HG02852 (cell line): ENCODE measurements at regions not wholly inside any gene's neighbourhood (a gene's known extent, or its start where the extent isn't known, plus 50 kb on each side); places are given as distances from the start of the nearest gene placed in this dataset.

Source experiments
- ATAC-seq: cut with Tn5 transposase; IDR thresholded peaks from one replicate; pipeline ENCODE4 v1.9.1; 2021; ENCODE audit warnings: mild to moderate bottlenecking, moderate library complexity; ENCODE audit not compliant: unreplicated experiment

- ATAC-seq, result no peak
Measured at GRCh38 chr6:140138311-140139010, 764.0 kb upstream of the CITED2 start.

- no peak for ATAC-seq
Measured at GRCh38 chr6:140134224-140134623, 759.8 kb upstream of the CITED2 start.

GRCh38 chr6:140130074-140130473, 755.6 kb upstream of the CITED2 start:
- ATAC-seq, result no peak

- no peak for ATAC-seq
Measured at GRCh38 chr6:140124498-140124897, 750.0 kb upstream of the CITED2 start.

GRCh38 chr6:140108167-140108566, 733.7 kb upstream of the CITED2 start:
- no peak for ATAC-seq

GRCh38 chr6:140107216-140107615, 732.8 kb upstream of the CITED2 start:
- no peak for ATAC-seq

GRCh38 chr6:140105857-140106256, 731.4 kb upstream of the CITED2 start:
- no peak for ATAC-seq

- ATAC-seq, result no peak
Measured at GRCh38 chr6:140105241-140105640, 730.8 kb upstream of the CITED2 start.

GRCh38 chr6:140101818-140102217, 727.4 kb upstream of the CITED2 start:
- ATAC-seq, result no peak

GRCh38 chr6:140101367-140101766, 726.9 kb upstream of the CITED2 start:
- no peak for ATAC-seq

GRCh38 chr6:140095532-140095931, 721.1 kb upstream of the CITED2 start:
- ATAC-seq, result no peak

- ATAC-seq, result no peak
Measured at GRCh38 chr6:140091895-140092294, 717.4 kb upstream of the CITED2 start.

- ATAC-seq, result no peak
Measured at GRCh38 chr6:140090871-140091270, 716.4 kb upstream of the CITED2 start.

GRCh38 chr6:140083375-140083774, 708.9 kb upstream of the CITED2 start:
- no peak for ATAC-seq

- no peak for ATAC-seq
Measured at GRCh38 chr6:140082867-140083297, 708.4 kb upstream of the CITED2 start.

GRCh38 chr6:140079328-140079727, 704.9 kb upstream of the CITED2 start:
- no peak for ATAC-seq

GRCh38 chr6:140078561-140079125, 704.2 kb upstream of the CITED2 start:
- ATAC-seq, result no peak

- no peak for ATAC-seq
Measured at GRCh38 chr6:140077827-140078560, 703.5 kb upstream of the CITED2 start.

GRCh38 chr6:140076105-140076504, 701.7 kb upstream of the CITED2 start:
- ATAC-seq, result no peak

- ATAC-seq, result no peak
Measured at GRCh38 chr6:140073456-140073855, 699.0 kb upstream of the CITED2 start.

GRCh38 chr6:140071601-140072062, 697.2 kb upstream of the CITED2 start:
- ATAC-seq, result no peak
